SK-N-SH treated with all-trans-retinoic acid at 6 μM for 48 hours (cell line): ENCODE measurements at regions not wholly inside any gene's neighbourhood (a gene's known extent, or its start where the extent isn't known, plus 50 kb on each side); places are given as distances from the start of the nearest gene placed in this dataset.

Experiments
- ATAC-seq: fragments of 200-7000 bp; cut with Tn5 transposase; 3 replicates; pipeline ENCODE4 v1.9.1; 2020; ENCODE audit warnings: mild to moderate bottlenecking, moderate library complexity
- ARNTL ChIP-seq: fragments of 450-650 bp; formaldehyde crosslinking; IDR thresholded peaks from 2 replicates; pipeline ENCODE4 v1.5.0; 2020; ENCODE audit warnings: low read depth, mild to moderate bottlenecking, moderate library complexity, borderline replicate concordance
- BACH2 ChIP-seq: fragments of 250-450 bp; sonication (Bioruptor Pico); IDR thresholded peaks from 2 replicates; pipeline ENCODE4 v1.9.0; 2021; ENCODE audit warnings: mild to moderate bottlenecking, borderline replicate concordance
- CREB5 ChIP-seq: fragments of 250-450 bp; sonication (Bioruptor Pico); IDR thresholded peaks from 2 replicates; pipeline ENCODE4 v1.5.1; 2020; ENCODE audit warnings: low read depth, mild to moderate bottlenecking, moderate library complexity
- CSDC2 ChIP-seq: fragments of 250-450 bp; sonication (Bioruptor Pico); IDR thresholded peaks from 2 replicates; pipeline ENCODE4 v1.5.0; 2020; ENCODE audit warnings: mild to moderate bottlenecking, moderate library complexity
- GLIS3 ChIP-seq: fragments of 250-450 bp; sonication (Bioruptor Pico); IDR thresholded peaks from 2 replicates; pipeline ENCODE4 v1.5.0; 2020; ENCODE audit warnings: mild to moderate bottlenecking, moderate library complexity
- ISL1 ChIP-seq: fragments of 250-450 bp; sonication (Bioruptor Pico); IDR thresholded peaks from 2 replicates; pipeline ENCODE4 v2.1.2; 2022; ENCODE audit warnings: mild to moderate bottlenecking, moderate library complexity
- PATZ1 ChIP-seq: fragments of 250-450 bp; sonication (Bioruptor Pico); IDR thresholded peaks from 2 replicates; pipeline ENCODE4 v1.8.0; 2020; ENCODE audit warnings: mild to moderate bottlenecking, moderate library complexity, borderline replicate concordance
- POU6F1 ChIP-seq: fragments of 250-450 bp; sonication (Bioruptor Pico); IDR thresholded peaks from 2 replicates; pipeline ENCODE4 v1.8.0; 2021; ENCODE audit warnings: low read depth, mild to moderate bottlenecking, moderate library complexity, borderline replicate concordance
- RARB ChIP-seq: fragments of 250-450 bp; sonication (Bioruptor Pico); IDR thresholded peaks from 2 replicates; pipeline ENCODE4 v1.8.0; 2021; ENCODE audit warnings: mild to moderate bottlenecking, moderate library complexity
- SNAI2 ChIP-seq: fragments of 250-450 bp; sonication (Bioruptor Pico); IDR thresholded peaks from 2 replicates; pipeline ENCODE4 v1.5.0; 2020; ENCODE audit warnings: mild to moderate bottlenecking, moderate library complexity
- TCF4 ChIP-seq: fragments of 250-450 bp; sonication (Bioruptor Pico); IDR thresholded peaks from 2 replicates; pipeline ENCODE4 v1.8.0; 2021; ENCODE audit warnings: mild to moderate bottlenecking, moderate library complexity, borderline replicate concordance
- TOX ChIP-seq: fragments of 250-450 bp; sonication (Bioruptor Pico); IDR thresholded peaks from 2 replicates; pipeline ENCODE4 v1.8.0; 2021; ENCODE audit warnings: mild to moderate bottlenecking, moderate library complexity, borderline replicate concordance
- TSHZ2 ChIP-seq: fragments of 250-450 bp; sonication (Bioruptor Pico); IDR thresholded peaks from 2 replicates; pipeline ENCODE4 v1.5.0; 2020; ENCODE audit warnings: mild to moderate bottlenecking, moderate library complexity
- ZC3H10 ChIP-seq: fragments of 250-450 bp; sonication (Bioruptor Pico); IDR thresholded peaks from 2 replicates; pipeline ENCODE4 v1.5.1; 2021; ENCODE audit warnings: mild to moderate bottlenecking, moderate library complexity
- ZFP3 ChIP-seq: fragments of 250-450 bp; sonication (Bioruptor Pico); IDR thresholded peaks from 2 replicates; pipeline ENCODE4 v1.5.0; 2020; ENCODE audit warnings: mild to moderate bottlenecking, moderate library complexity
- ZFP30 ChIP-seq: fragments of 450-650 bp; formaldehyde crosslinking; IDR thresholded peaks from 2 replicates; pipeline ENCODE4 v1.5.0; 2022; ENCODE audit warnings: mild to moderate bottlenecking, moderate library complexity
- ZNF70 ChIP-seq: fragments of 450-650 bp; formaldehyde crosslinking; IDR thresholded peaks from 2 replicates; pipeline ENCODE4 v1.5.0; 2020; ENCODE audit warnings: mild to moderate bottlenecking, moderate library complexity
- ZNF8 ChIP-seq: fragments of 450-650 bp; formaldehyde crosslinking; IDR thresholded peaks from 2 replicates; pipeline ENCODE4 v1.5.0; 2020; ENCODE audit warnings: mild to moderate bottlenecking, moderate library complexity
- TF ChIP-seq, protein P1 (sequence below): fragments of 250-450 bp; sonication (Bioruptor Pico); IDR thresholded peaks from 2 replicates; pipeline ENCODE4 v1.5.1; 2021; ENCODE audit warnings: mild to moderate bottlenecking, moderate library complexity

DNA sequence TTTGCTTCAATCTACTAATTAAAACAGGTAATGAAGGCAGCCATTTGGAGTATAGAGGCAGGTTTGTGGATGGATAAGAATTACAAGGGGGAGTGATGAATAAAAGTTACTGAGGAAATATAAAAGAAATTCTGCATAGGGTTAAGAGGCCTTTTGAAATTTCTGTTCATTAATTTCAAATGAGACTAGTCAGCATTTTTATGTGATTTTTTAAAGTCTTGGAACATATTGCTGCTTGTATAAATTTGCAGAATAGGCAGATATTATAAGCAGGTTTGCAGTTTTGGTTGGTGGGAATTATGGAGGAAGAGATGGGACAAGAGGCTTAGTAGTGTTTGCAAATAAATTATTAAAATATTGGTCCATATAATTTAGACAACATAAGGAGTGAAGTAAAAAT lies 750.4 kb upstream of the AGA start:
- TF ChIP-seq CSDC2 (CRISPR knock-in tag) (no peak), ZFP3 (CRISPR knock-in tag) (no peak), ZNF70 (CRISPR knock-in tag) (no peak), SNAI2 (CRISPR knock-in tag) (no peak), POU6F1 (no peak), ARNTL (CRISPR knock-in tag) (no peak), GLIS3 (CRISPR knock-in tag) (no peak), PATZ1 (CRISPR knock-in tag) (no peak), ZFP30 (no peak)
- TF ChIP-seq, protein P1, sequence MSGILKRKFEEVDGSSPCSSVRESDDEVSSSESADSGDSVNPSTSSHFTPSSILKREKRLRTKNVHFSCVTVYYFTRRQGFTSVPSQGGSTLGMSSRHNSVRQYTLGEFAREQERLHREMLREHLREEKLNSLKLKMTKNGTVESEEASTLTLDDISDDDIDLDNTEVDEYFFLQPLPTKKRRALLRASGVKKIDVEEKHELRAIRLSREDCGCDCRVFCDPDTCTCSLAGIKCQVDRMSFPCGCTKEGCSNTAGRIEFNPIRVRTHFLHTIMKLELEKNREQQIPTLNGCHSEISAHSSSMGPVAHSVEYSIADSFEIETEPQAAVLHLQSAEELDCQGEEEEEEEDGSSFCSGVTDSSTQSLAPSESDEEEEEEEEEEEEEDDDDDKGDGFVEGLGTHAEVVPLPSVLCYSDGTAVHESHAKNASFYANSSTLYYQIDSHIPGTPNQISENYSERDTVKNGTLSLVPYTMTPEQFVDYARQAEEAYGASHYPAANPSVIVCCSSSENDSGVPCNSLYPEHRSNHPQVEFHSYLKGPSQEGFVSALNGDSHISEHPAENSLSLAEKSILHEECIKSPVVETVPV (CRISPR knock-in tag): no peak
- no peak for ATAC-seq

DNA sequence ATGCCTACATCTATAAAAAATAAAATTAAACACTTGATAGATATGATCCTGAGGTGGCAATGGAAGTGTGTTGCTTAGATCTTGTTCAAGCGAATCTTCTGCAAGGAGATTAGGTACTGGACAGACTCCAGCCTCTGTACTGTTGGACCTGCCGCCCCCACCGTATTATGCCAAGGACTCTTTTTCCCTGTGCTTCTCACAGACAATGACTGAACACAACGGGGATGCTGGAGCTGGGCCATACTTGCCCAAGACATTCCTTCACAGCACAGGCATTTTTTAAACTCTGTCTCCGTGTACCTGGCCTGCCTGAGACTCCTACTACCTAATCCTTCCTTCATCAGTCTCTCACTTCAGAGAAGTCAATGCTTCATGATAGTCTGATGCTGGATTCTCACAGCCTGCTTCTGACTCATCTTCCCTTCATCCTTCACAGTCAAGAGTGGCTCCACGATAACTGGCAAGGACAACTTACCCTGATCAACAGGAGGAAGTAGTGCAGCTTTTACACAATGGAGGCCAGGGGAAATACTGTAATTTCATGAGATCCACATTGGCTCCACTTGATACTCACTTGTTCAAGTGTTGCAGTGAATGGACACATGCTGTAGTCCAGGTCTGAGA lies 754.6 kb upstream of the AGA start:
- TF ChIP-seq SNAI2 (CRISPR knock-in tag) (no peak), ZC3H10 (CRISPR knock-in tag) (no peak), CREB5 (CRISPR knock-in tag) (no peak), ZNF8 (CRISPR knock-in tag) (no peak), PATZ1 (CRISPR knock-in tag) (no peak), TSHZ2 (CRISPR knock-in tag) (no peak), ARNTL (CRISPR knock-in tag) (no peak), RARB (CRISPR knock-in tag) (no peak), TCF4 (no peak), CSDC2 (CRISPR knock-in tag) (no peak), POU6F1 (no peak), TOX (CRISPR knock-in tag) (no peak), ZFP30 (no peak), ISL1 (CRISPR knock-in tag) (no peak), BACH2 (CRISPR knock-in tag) (no peak)
- TF ChIP-seq, protein P1 (CRISPR knock-in tag): no peak
- no peak for ATAC-seq
